ENCODE measurements at regions not wholly inside any gene's neighbourhood (a gene's known extent, or its start where the extent isn't known, plus 50 kb on each side); places are given as distances from the start of the nearest gene placed in this dataset.

GRCh38 chr1:121516234-121516967 lies 331.6 kb downstream of the SRGAP2C start:
- no peak for TF ChIP-seq CTCF (IDR thresholded peaks at IDR 0.05)
- no peak for TF ChIP-seq POLR2A (IDR thresholded peaks at IDR 0.05)

Measured in sigmoid colon (tissue), 3 donors.